HCT116 (cell line): ENCODE measurements at regions not wholly inside any gene's neighbourhood (a gene's known extent, or its start where the extent isn't known, plus 50 kb on each side); places are given as distances from the start of the nearest gene placed in this dataset.

ENCODE experiments used
- ATAC-seq: fragments of 200-7000 bp; cut with Tn5 transposase; 2 replicates; pipeline ENCODE4 v1.9.1; 2020; ENCODE audit warnings: mild to moderate bottlenecking, moderate library complexity
- BruUV-seq: library from RNA; stranded (reverse); fragments of 400-500 nt; replicated peaks from 2 replicates; lab custom pipeline; 2021; lab: Mats Ljungman, UMichigan
- CTCF ChIA-PET: fragments of 300-600 bp; sonication (Branson Sonifier 250); formaldehyde crosslinking; loops from one replicate; lab custom pipeline; 2021; ENCODE audit warnings: antibody characterized with exemption; lab: Charles Lee
- POLR2A ChIA-PET: fragments of 300-600, 350-600 bp; sonication (Branson Sonifier 250); formaldehyde crosslinking; loops from one replicate; lab custom pipeline; 2021; ENCODE audit warnings: antibody characterized with exemption; lab: Charles Lee
- RAD21 ChIA-PET, 2 experiments: fragments of 300-600 bp; sonication (Branson Sonifier 250); formaldehyde crosslinking; loops; one replicate each; lab custom pipeline; 2023; ENCODE audit warnings: low total read pairs in 2 of 2; ENCODE audit not compliant: uncharacterized antibody in 2 of 2, unreplicated experiment in 2 of 2, low non-redundant PET in 1 of 2; lab: Charles Lee
- DNase-seq: peaks from one replicate; pipeline ENCODE4 v3.0.0-alpha.2; 2010; ENCODE audit warnings: low read depth, low spot score
- H2AFZ ChIP-seq: fragments of 200-600 bp; shearing (Covaris generic), sonication (generic); 2 replicates; pipeline ENCODE4 v1.6.1; 2017; ENCODE audit warnings: low read depth, mixed run types, mixed read lengths, antibody characterized with exemption, low read length; ENCODE audit not compliant: poor library complexity, severe bottlenecking
- H3K27ac ChIP-seq: 2 replicates; pipeline ENCODE4 v1.5.1; 2012; ENCODE audit warnings: low read depth, low read length
- H3K27me3 ChIP-seq: fragments of 200-600 bp; sonication (generic); 2 replicates; pipeline ENCODE4 v1.6.1; 2016; ENCODE audit warnings: mixed run types, low read length, mixed read lengths; ENCODE audit not compliant: insufficient read depth
- H3K36me3 ChIP-seq, 2 experiments: fragments of 200-500 bp in 1 of 2; fragments of 200-600 bp in 1 of 2; sonication (Bioruptor generic) in 1 of 2; sonication (generic) in 1 of 2; 2 replicates each; pipeline versions ENCODE4 v1.5.1 to v1.6.1; 2014 to 2016; ENCODE audit warnings: low read length in 2 of 2, inconsistent platforms in 1 of 2, mixed read lengths in 1 of 2, mixed run types in 1 of 2; ENCODE audit not compliant: insufficient read depth in 2 of 2, control insufficient read depth in 1 of 2
- H3K4me1 ChIP-seq, 2 experiments: fragments of 200-600 bp in 1 of 2; sonication (generic) in 1 of 2; 2 replicates each; pipeline versions ENCODE4 v1.5.1 to v1.6.1; 2012 to 2017; ENCODE audit warnings: low read length in 2 of 2, inconsistent platforms in 1 of 2, mild to moderate bottlenecking in 1 of 2, mixed read lengths in 1 of 2, mixed run types in 1 of 2, moderate library complexity in 1 of 2; ENCODE audit not compliant: insufficient read depth in 2 of 2, control insufficient read depth in 1 of 2
- H3K4me2 ChIP-seq: fragments of 200-600 bp; sonication (generic); 2 replicates; pipeline ENCODE4 v1.6.1; 2017; ENCODE audit warnings: mixed run types, low read length, mixed read lengths
- H3K4me3 ChIP-seq, 2 experiments: fragments of 200-600 bp in 1 of 2; sonication (generic) in 1 of 2; replicated peaks in 1 of 2; 2 replicates each; pipeline ENCODE4 v1.5.1; 2011 to 2016; ENCODE audit warnings: low read length in 2 of 2, control low read depth in 1 of 2, low read depth in 1 of 2, mild to moderate bottlenecking in 1 of 2, mixed read lengths in 1 of 2, mixed run types in 1 of 2
- H3K79me2 ChIP-seq: fragments of 200-600 bp; sonication (generic); 2 replicates; pipeline ENCODE4 v1.6.1; 2017; ENCODE audit warnings: mild to moderate bottlenecking, mixed run types, low read length, moderate library complexity, mixed read lengths; ENCODE audit not compliant: insufficient read depth
- H3K9ac ChIP-seq: fragments of 200-600 bp; sonication (generic); 2 replicates; pipeline ENCODE4 v1.6.1; 2016; ENCODE audit warnings: low read length, mixed read lengths
- H3K9me2 ChIP-seq: fragments of 200-600 bp; sonication (generic), shearing (Covaris generic); 2 replicates; pipeline ENCODE4 v1.6.1; 2017; ENCODE audit warnings: mixed run types, mild to moderate bottlenecking, moderate library complexity; ENCODE audit not compliant: insufficient read depth
- H3K9me3 ChIP-seq, 2 experiments: fragments of 200-500 bp in 1 of 2; fragments of 200-600 bp in 1 of 2; sonication (Bioruptor generic) in 1 of 2; sonication (generic) in 1 of 2; 2 replicates each; pipeline ENCODE4 v1.6.1; 2014 to 2017; ENCODE audit warnings: low read length in 2 of 2, mixed read lengths in 2 of 2, inconsistent platforms in 1 of 2, low read depth in 1 of 2, mild to moderate bottlenecking in 1 of 2, mixed run types in 1 of 2, moderate library complexity in 1 of 2; ENCODE audit not compliant: control insufficient read depth in 1 of 2, insufficient read depth in 1 of 2
- H4K20me1 ChIP-seq: fragments of 200-600 bp; sonication (generic), shearing (Covaris generic); 2 replicates; pipeline ENCODE4 v1.6.1; 2017; ENCODE audit warnings: mixed run types, mild to moderate bottlenecking, moderate library complexity; ENCODE audit not compliant: insufficient read depth
- ATF3 ChIP-seq: IDR thresholded peaks from 2 replicates; pipeline ENCODE4 v1.6.1; 2012
- CBX3 ChIP-seq: IDR thresholded peaks from 2 replicates; pipeline ENCODE4 v1.6.1; 2012; ENCODE audit warnings: low read depth
- CTCF ChIP-seq, 3 experiments: fragments of 200-600 bp in 1 of 3; sonication (generic) in 1 of 3; IDR thresholded peaks in 2 of 3; conservative IDR thresholded peaks in 1 of 3; 2 replicates each; pipeline ENCODE4 v1.5.1; 2012 to 2017; ENCODE audit warnings: low read depth in 2 of 3, low read length in 2 of 3, antibody characterized with exemption in 1 of 3, borderline replicate concordance in 1 of 3, control low read depth in 1 of 3, mild to moderate bottlenecking in 1 of 3, mixed read lengths in 1 of 3, mixed run types in 1 of 3, moderate library complexity in 1 of 3; ENCODE audit not compliant: insufficient read depth in 1 of 3
- EGR1 ChIP-seq: IDR thresholded peaks from 2 replicates; pipeline ENCODE4 v1.6.1; 2012; ENCODE audit warnings: low read depth
- EZH2phosphoT487 ChIP-seq: fragments of 200-600 bp; IDR thresholded peaks from 2 replicates; pipeline ENCODE4 v1.6.1; 2018; ENCODE audit warnings: antibody characterized with exemption, borderline replicate concordance
- POLR2A ChIP-seq: IDR thresholded peaks from 2 replicates; pipeline ENCODE4 v1.7.0; 2011; ENCODE audit warnings: borderline replicate concordance; ENCODE audit not compliant: insufficient read depth, insufficient read length; ENCODE audit errors: extremely low read depth
- POLR2AphosphoS5 ChIP-seq: IDR thresholded peaks from 2 replicates; pipeline ENCODE4 v1.6.1; 2011; ENCODE audit warnings: mild to moderate bottlenecking, low read depth, low read length, moderate library complexity
- REST ChIP-seq: IDR thresholded peaks from 2 replicates; pipeline ENCODE4 v1.6.1; 2012; ENCODE audit warnings: low read depth
- SRF ChIP-seq: IDR thresholded peaks from 2 replicates; pipeline ENCODE4 v1.6.1; 2012; ENCODE audit warnings: low read depth
- intact Hi-C: fragments of 100-400 bp; cut with micrococcal nuclease; formaldehyde crosslinking; loops from 2 replicates; pipeline ENCODE4 v1.10.0; 2022

- Histone ChIP-seq H3K36me3 (no peaks in the 10 kb centered on the region), H3K4me1 (no peaks in the 10 kb centered on the region; a peak in 1 of 4 replicates), H3K27me3 (peaks cover 7% of the 10 kb centered on the region), H2AFZ (no peak overlapping the region), H4K20me1 (no peaks in the 10 kb centered on the region), H3K4me3 (no peak overlapping the region), H3K9me3 (no peaks in the 10 kb centered on the region), H3K9ac (no peak overlapping the region), H3K4me2 (no peak overlapping the region), H3K79me2 (no peaks in the 10 kb centered on the region), H3K9me2 (no peaks in the 10 kb centered on the region), H3K27ac (no peak overlapping the region)
- intact Hi-C loops: no loop called here
- ChIA-PET CTCF (interaction anchor here (1.7 kb wide), 1 partner anchor 12 kb away, joined by 5 read pairs; no protein-coding TSS in a partner anchor), RAD21 (no interaction called here), POLR2A (no interaction called here)
- no peak for ATAC-seq
- TF ChIP-seq CBX3 (no peak), REST (no peak), POLR2AphosphoS5 (no peak)
- DNase-seq: no peak
- BruUV-seq: no TSS peak
Observed at GRCh38 chr3:8290611-8291010, 211.0 kb upstream of the LMCD1 start.

- Histone ChIP-seq H2AFZ (no peak overlapping the region), H3K4me1 (no peaks in the 10 kb centered on the region), H3K9me2 (no peaks in the 10 kb centered on the region), H3K9me3 (no peaks in the 10 kb centered on the region), H3K27ac (no peak overlapping the region), H3K9ac (no peak overlapping the region), H3K4me2 (no peak overlapping the region), H3K27me3 (peaks cover 11% of the 10 kb centered on the region), H3K4me3 (no peak overlapping the region), H3K36me3 (no peaks in the 10 kb centered on the region), H4K20me1 (no peaks in the 10 kb centered on the region), H3K79me2 (no peaks in the 10 kb centered on the region)
- CTCF ChIA-PET: no interaction called here
- no peak for ATAC-seq
- BruUV-seq: no TSS peak
- RAD21 ChIA-PET: no interaction called here
- POLR2A ChIA-PET: no interaction called here
- DNase-seq: no peak
- intact Hi-C loops: no loop called here
- TF ChIP-seq CTCF (IDR thresholded peaks at IDR 0.05 in 2 of 3, conservative IDR thresholded peaks at IDR 0.05 in 1 of 3; ENCODE audit: borderline replicate concordance in 1 of 3, insufficient read depth in 1 of 3, low read depth in 2 of 3, low read length in 2 of 3) (no peak), POLR2A (no peak), ATF3 (no peak), SRF (no peak), EGR1 (no peak), EZH2phosphoT487 (no peak)
Observed at GRCh38 chr3:8296461-8296860, 205.2 kb upstream of the LMCD1 start.
